ENCODE measurements at regions not wholly inside any gene's neighbourhood (a gene's known extent, or its start where the extent isn't known, plus 50 kb on each side); places are given as distances from the start of the nearest gene placed in this dataset.
A peak's percentile ranks its signal among the peaks of the same experiment; 100 is the strongest.

GRCh38 chr1:112342558-112342957, 53.5 kb upstream of the CTTNBP2NL start:
- Mint-ChIP-seq H3K27ac (no peak overlapping the region), H3K36me3 (no peaks in the 10 kb centered on the region), H3K9me3 (no peaks in the 10 kb centered on the region)
- ATAC-seq = no peak
- no peak for DNase-seq (ENCODE audit: low spot score in 2 of 2)

- DNase-seq (ENCODE audit: low spot score in 2 of 2) (no peak), ATAC-seq (peak; percentile 36 to 43)
- peak overlapping the region in 1 of 2 donors; percentile 6 for H3K27ac Mint-ChIP-seq
- no peaks in the 10 kb centered on the region for H3K36me3 Mint-ChIP-seq
- H3K9me3 Mint-ChIP-seq = peaks cover 0 to 4% of the 10 kb centered on the region in 2 donors
These were observed 51.1 kb upstream of the CTTNBP2NL start for GRCh38 chr1:112344754-112345423.
